ENCODE measurements at regions not wholly inside any gene's neighbourhood (a gene's known extent, or its start where the extent isn't known, plus 50 kb on each side); places are given as distances from the start of the nearest gene placed in this dataset.

DNA sequence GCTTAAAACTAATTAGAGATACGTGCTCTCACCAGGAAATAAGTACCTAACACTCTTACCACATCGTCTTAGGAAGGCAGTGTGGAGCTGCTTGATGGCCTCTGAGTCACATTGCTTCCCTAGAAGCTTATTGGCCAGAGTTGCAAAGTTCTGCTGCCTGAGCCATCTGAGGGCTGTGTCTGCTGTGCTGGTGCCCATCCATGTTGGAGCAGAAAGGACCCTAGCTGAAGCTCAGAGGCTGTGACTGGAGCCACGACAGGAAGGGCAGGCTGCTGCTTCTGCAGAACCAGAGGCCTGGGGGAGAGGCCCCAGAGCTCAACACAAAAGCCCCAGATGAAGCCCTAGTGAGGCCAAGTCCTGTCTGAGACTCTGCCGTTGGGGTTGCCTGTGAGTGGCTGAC lies 64.8 kb upstream of the IGFBP3 start:
- TF ChIP-seq GATA3 (IDR thresholded peaks at IDR 0.05; ENCODE audit: low read depth, low read length) (no peak), GATA2 (IDR thresholded peaks at IDR 0.05; ENCODE audit: low read depth, low read length) (no peak)

Data from SH-SY5Y (cell line).